ENCODE measurements at regions not wholly inside any gene's neighbourhood (a gene's known extent, or its start where the extent isn't known, plus 50 kb on each side); places are given as distances from the start of the nearest gene placed in this dataset.

DNA sequence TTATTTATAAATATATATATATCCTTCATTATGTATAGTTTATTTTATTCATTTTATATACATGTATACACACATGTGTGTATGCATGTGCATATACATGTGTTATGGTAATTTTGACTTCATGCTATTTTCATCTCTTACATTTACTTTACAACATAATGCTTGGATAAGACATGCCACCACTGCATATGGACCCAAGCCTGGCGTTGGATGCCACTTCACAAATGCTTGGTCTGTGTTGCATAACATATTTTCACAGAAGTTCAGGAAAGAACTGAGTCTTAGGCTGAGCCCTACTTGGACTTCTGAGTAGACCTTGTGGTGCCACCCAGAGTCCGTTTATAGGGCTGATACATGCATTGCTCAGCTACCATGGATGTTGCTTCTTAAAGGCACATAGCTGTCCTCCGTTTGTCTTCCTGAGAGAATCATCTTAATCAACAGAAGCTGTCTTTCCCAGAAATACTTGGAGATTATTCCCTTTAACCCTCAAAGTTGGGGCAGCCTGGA is 337.8 kb downstream of the BTBD3 start:
- CTCF ChIA-PET, result no interaction called here
- POLR2A ChIA-PET, result no interaction called here

DNA sequence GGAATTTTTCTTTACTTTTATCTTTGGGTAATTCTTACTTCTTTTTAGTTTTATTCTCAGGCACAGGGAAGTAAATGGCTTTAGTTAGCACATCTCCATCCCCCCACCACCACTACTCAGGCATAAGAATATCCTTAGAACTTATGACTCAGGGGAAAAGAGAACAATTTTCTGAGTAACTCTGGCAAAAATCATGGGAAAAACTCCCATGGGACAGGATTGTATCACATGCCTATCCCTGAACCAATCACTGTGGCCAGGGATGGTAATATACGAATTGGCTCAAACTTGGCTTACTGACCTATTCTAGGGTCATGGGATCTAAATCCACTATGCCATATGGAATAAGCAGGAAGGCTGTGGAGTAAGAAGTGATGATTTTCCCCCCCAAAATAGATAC is 339.1 kb downstream of the BTBD3 start:
- ChIA-PET POLR2A (no interaction called here), CTCF (no interaction called here)

GRCh38 chr20:12262747-12263146 is 345.1 kb downstream of the BTBD3 start:
- CTCF ChIA-PET, result no interaction called here
- POLR2A ChIA-PET, result no interaction called here

GRCh38 chr20:12264711-12265110 is 347.0 kb downstream of the BTBD3 start:
- CTCF ChIA-PET, result no interaction called here

DNA sequence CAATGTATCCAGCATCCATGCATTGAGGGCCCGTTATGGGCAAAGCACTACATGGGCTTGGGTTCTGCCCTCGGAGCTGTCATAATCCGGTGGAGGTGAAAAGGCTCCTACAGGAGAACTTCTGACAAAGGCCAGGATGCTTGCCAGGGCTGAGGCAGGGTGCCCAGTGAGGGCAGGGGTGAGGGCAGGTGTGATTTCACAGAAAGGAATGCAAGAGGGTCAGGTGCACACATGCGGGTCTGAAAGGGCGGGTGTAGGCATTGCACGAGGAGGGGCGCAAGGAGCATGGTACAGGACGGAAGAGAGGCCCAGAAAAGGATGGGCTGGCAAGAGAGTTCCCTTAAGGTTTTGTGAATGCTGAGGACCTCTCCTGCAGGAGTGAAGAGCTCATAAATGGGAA is 348.0 kb downstream of the BTBD3 start:
- ChIA-PET CTCF (no interaction called here), POLR2A (no interaction called here)

More at GRCh38 chr20:12264711-12265110, 347.0 kb downstream of the BTBD3 start:
- POLR2A ChIA-PET, result no interaction called here

DNA sequence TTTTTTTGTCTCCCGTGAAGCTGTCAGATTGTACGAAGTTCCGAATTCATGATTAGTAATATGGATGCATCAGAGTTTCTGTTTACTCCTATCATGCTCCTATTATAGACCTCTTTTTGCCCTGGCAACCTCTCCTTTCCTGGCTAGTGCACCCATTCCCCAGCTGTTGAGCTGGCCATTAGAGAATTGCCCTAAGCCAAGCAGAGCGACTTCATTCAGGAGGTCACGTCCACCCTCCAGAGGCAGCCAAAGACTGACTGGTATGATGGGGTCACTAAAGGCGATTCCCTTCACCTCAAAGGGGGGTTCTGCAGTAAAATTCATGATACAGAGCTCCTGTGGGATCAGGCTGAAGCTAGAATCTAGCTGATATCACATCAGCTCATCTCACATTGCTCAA is 351.9 kb downstream of the BTBD3 start:
- ChIA-PET CTCF (no interaction called here), POLR2A (no interaction called here)

- POLR2A ChIA-PET, result no interaction called here
These were observed 353.2 kb downstream of the BTBD3 start for GRCh38 chr20:12270863-12271262.

GRCh38 chr20:12276011-12276673 is 358.4 kb downstream of the BTBD3 start:
- POLR2A ChIA-PET, result no interaction called here

More at GRCh38 chr20:12270863-12271262, 353.2 kb downstream of the BTBD3 start:
- CTCF ChIA-PET, result no interaction called here

DNA sequence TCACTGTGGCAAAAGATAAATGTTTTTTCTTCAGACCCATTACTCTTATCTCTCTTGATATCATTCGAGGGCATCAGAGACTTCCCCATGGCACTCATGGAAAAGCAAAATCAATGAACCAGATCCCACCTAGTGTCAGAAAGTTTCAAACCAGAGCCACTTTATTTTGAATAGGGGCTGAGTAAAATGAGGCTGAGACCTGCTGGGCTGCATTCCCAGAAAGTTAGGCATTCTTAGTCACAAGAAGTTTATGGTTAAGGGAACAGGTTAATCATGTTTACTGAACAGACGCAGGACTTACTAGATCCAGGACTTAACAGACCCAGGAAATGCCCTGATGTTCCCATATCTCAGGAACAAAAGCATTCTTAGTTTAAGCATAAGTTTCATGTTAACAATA is 369.9 kb downstream of the BTBD3 start:
- ChIA-PET CTCF (no interaction called here), POLR2A (no interaction called here)

More at GRCh38 chr20:12276011-12276673, 358.4 kb downstream of the BTBD3 start:
- CTCF ChIA-PET, result no interaction called here

GRCh38 chr20:12289465-12289864 is 371.8 kb downstream of the BTBD3 start:
- CTCF ChIA-PET, result no interaction called here
- POLR2A ChIA-PET, result no interaction called here

DNA sequence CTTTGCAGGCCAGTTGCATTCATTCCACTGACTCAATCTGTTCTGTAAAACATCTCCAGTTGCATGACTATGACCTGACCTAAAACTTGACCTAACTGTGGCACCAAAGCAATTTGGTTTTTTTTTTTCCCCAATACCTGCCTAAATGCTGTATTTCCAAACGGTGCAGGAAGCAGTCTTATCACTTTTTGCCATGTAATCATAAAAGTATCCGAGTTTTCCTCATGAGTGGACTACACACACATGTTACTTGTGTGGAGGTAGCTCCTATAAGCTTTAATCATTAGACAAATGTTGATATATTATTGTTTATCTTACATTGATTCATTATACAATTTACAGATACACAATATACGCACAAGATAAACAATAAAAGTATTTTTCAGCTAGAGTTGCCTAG is 373.7 kb downstream of the BTBD3 start:
- CTCF ChIA-PET, result no interaction called here
- POLR2A ChIA-PET, result no interaction called here

- POLR2A ChIA-PET, result no interaction called here
- CTCF ChIA-PET, result no interaction called here
These were observed 376.2 kb downstream of the BTBD3 start for GRCh38 chr20:12293900-12294299.

DNA sequence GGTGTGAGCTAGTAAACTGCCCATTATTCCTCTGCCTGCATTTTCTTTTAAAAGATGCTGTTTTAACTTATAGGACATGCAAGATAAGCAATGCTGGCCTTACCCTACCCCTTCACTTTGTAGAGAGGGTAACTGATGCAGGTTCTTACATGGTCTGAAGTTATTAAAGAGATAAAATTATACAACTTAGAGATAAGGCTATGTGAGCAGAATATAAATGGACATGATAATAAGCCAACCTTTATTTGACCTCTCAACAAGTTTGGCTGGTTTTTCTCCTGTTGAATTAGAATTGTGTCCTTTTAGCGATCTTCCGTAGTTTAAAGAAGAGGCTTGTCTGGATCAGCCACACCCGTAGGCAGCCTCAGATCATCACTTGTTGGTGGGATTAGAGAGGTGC is 377.0 kb downstream of the BTBD3 start:
- CTCF ChIA-PET, result no interaction called here
- POLR2A ChIA-PET, result no interaction called here

DNA sequence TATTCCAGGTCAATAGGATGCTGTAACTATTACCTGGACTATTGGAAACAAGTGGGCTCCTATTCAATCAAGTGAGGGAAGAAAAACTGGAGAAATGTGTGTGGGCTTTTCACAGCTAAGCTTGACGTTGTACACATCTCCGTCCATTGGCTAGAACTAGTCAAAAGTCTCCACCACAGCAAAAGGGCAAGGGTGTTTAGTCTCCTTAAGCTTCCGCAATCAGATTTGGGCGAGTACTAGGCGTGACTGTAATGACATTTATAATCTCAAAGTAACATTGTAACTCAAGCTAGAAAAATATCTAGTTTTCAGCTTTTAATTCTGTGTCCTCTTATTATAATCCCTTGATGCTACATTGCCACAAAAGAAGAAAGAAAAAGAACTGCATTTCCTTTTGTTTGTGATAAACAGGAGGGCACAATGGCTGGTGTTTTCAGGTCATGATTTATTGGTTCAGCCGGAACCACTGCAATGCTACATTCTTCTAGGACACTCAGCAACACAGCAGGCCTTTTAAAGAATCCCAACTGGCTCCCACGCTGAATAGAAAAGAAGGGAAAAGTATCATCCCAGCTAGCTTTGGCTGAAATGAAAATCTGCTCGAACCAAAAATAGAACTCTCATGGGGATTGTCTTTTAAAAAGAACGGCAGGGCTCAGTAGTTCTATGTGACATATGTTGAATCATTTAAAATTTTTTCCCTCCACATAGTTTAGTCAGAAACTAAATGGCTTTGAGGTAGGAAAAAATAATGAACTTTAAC is 387.7 kb downstream of the BTBD3 start:
- ChIA-PET CTCF (no interaction called here), POLR2A (no interaction called here)

GRCh38 chr20:12306107-12306506 is 388.4 kb downstream of the BTBD3 start:
- ChIA-PET CTCF (no interaction called here), POLR2A (no interaction called here)

DNA sequence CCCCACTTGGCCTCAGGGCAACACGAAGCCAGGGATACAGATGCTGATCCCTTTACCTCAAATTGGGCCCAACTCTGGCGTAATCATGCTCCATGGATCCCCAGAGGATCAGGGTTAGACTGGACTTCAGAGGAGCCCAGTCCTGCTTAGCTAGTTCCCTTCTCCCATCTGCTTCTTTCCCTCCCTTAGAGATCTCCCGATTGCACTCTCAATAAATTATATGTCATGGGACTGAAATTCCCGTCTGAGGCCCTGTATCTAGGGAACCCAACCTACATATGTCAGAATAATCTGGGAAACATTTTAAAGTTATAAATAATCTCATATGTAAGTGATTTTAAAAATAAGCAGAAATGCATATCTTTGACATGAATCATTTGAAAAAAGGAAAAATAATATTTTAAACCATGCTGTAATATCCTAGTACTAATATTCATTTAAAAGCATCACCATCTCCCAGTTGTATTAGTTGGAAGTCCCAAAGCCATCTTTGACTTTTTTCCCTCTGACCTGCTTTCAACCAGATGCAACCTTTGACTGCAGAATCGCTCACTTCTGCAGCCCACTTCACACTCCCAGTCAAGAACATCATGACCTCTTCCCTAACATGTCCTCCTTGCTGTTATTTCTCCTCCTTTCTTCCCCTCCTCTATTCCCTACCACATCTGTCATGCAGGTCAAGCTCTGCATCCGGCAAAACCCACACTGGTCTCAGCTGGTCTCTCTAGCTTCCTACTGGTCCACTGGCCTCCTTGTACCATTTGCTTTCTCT is 393.6 kb downstream of the BTBD3 start:
- POLR2A ChIA-PET, result no interaction called here

GRCh38 chr20:12315652-12316051 is 398.0 kb downstream of the BTBD3 start:
- POLR2A ChIA-PET, result no interaction called here

More for the DNA sequence above, 393.6 kb downstream of the BTBD3 start:
- CTCF ChIA-PET, result interaction anchor here (0.8 kb wide), 1 partner anchor 112 kb away, joined by 5 read pairs; no protein-coding TSS in a partner anchor

DNA sequence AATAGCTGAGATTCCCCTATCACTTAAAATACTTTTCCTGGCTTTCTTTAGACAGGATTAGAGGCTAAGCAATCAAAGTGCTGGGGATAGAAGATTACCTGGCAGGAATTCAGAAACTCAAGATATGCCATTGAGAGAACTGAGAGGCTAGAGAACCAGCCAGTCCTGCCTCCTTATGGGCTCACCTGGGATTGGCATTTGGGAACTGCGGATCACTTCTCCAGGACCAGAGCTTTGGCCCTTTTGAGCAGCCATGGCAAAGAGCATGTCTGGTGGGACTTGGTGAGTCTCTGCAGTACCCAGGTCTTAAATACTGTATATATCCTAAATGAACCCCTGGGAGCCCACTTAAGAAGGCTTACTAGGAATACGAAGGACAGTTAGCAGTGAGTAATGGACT is 399.1 kb downstream of the BTBD3 start:
- ChIA-PET POLR2A (no interaction called here), CTCF (no interaction called here)

More at GRCh38 chr20:12315652-12316051, 398.0 kb downstream of the BTBD3 start:
- CTCF ChIA-PET, result no interaction called here

DNA sequence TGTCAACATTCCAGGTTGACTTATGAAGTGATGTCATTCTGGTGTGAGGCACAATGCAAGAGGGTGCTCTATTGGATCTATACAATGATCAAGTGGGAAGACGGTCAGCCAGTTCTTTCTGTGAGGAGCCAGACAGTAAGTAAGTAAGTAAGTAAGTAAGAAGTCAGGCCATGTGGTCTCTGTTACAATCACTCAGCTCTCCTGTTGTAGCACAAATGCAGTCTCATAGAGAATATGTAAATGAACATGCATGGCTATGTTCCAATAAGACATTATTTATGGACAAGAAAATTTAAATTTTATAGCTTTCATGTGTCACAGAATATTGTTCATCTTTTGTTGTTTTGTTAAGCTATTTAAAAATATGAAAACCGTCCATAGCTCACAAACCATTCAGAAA is 399.7 kb downstream of the BTBD3 start:
- POLR2A ChIA-PET, result no interaction called here
- CTCF ChIA-PET, result no interaction called here

GRCh38 chr20:12318043-12318442 is 400.4 kb downstream of the BTBD3 start:
- POLR2A ChIA-PET, result no interaction called here
- CTCF ChIA-PET, result no interaction called here

DNA sequence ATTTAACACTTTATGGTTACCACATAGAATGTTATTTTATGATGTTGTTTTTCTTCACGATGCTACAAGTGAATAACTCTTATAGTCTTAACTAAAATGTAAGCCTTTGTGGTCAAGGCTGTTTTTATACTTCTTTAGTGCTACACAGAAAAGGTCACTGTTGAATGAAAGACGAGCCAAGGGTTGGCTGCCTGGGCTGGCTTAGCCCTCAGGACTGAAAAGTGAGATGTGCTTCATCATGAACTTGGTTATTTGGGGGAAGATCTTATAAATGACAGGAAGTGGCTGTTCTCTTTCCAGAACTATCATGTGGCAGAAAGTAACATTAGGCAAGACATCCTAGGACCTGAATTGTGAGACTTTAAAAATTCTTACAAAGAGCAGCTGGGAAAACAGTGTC is 404.0 kb downstream of the BTBD3 start:
- POLR2A ChIA-PET, result no interaction called here
- CTCF ChIA-PET, result no interaction called here

Data from activated CD8-positive, alpha-beta memory T cell treated with anti-CD3 and anti-CD28 coated beads for 36 hours (primary cell).